ENCODE measurements at regions not wholly inside any gene's neighbourhood (a gene's known extent, or its start where the extent isn't known, plus 50 kb on each side); places are given as distances from the start of the nearest gene placed in this dataset.

DNA sequence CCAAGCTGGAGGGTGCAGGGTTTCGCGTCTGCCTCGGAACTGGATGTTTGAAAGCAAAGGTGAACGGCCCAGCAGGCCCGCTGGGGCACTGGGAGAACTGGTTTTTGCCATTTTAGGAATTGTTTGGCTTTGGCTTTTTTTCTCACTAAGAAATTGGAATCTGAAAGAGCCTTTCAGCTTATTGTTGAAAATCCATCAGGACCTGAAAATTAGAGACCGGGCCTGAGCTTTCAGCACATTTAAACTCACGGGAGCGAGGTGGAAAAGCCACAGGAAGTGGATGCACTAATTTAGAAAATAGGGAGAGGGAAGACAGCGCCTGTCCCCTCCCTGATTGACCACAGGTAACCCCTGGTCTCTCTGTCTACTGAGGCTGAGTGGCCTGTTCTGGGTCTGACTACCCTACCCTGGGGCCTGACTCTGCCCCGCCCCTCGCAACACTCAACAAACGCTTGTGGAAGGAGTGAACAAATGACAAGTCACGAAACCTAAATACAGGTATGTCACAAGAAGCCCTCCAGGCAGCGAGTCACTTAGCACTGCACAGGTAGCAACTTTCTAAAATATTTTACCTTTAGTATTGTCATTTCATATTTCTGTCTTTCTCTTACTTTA is 100.3 kb upstream of the MBOAT2 start:
- no peak for DNase-seq

DNA sequence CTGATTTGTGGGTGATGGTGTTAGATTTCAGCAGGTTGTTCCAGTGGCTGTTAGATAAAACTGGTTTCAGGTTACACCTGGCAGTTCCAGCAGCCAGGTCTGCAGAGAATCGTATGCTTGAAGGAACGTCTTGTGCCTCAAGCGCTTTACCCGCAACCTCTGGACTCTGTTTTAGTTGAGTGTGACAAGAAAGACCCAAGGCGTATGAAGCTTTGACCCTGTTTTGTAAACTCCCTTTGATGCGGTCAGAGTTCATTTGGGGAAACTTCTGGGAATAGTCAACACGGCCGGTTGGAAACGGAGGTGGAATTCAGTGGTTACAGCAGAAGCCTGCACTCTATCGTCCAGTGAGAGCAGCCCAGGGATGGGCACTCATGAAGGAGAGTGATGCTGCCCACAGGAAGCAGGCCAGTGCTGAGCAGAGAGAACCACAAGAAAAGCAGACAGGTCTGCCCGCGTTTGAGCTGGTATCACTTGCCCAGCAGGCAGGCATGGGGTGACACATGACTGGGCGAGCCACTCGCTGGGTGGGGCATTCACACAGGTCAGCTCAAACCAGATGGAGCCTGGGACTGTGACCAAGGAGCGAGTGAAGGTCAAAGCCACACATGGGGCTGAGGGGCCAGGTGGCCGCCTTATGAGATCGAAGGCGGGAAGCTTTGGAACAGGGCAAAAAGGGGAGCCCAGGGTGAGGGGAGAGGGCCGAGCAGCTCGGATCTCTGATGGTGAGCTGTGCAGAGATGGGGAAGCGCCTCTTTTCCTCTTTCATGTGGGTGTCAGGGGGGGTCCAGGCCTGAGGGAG is 99.6 kb upstream of the MBOAT2 start:
- DNase-seq, result no peak

DNA sequence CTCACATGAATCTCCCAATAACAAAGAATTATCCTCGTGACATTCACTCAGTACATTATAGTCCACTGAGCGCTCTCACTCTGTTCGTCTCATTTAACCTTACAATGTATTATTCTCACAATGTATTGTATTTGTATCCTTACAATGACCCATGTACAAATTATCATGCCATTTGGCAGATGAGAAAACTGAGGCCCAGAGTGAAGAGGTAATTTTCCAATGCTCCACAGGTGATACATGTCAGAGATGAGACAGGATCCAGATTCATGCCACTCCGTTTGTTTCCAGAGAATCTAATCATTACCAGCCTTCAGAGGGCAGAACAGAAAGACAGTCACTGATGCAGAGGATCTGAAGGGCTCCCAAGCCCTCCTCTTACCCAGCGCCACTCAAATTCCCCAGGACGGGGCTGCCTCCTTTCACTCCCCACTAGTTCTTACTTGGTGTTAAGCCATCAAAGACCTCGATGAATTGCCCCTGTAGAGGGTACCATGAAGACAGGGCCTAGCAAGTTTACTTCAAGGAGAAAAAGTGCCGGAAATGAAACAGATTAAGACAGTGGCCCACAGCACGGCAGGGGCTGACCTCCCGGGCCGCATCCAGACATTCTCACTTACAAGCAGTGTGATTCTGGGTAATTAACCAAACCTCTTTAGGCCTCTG is 98.4 kb upstream of the MBOAT2 start:
- no peak for DNase-seq

DNA sequence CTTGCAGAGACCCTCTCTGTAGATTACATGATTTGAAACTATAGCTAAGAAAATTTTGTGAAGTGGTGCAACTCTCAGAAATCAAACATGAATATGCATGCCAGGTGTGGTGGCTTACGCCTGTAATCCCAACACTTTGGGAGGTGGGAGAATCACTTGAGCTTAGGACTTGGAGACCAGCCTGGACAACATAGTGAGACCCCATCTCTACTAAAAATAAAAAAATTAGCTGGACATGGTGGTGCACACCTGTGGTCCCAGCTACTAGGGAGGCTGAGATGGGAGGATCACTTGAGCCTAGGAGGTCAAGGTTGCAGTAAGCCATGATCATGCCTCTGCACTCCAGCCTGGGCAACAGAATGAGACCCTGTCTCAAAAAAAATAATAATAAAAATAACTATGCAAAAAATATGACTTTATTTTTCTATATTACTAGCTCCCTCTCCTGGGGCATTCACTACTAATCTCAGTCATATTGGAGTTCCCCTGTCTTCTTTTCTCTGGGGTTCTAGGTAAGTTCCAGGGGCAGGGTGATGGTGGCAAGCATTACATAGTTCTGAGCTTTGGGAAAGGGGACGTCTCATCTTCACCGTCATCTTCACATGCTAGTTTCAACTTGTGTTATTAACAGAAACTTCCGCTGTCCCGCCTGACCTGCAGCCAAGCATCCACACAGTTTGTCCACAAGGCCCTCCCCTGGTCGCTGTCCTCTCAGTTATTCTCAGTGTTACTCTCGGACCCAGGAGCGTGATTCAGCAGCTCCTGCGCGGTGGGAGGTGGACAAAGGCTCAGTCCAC is 96.8 kb upstream of the MBOAT2 start:
- no peak for DNase-seq

DNA sequence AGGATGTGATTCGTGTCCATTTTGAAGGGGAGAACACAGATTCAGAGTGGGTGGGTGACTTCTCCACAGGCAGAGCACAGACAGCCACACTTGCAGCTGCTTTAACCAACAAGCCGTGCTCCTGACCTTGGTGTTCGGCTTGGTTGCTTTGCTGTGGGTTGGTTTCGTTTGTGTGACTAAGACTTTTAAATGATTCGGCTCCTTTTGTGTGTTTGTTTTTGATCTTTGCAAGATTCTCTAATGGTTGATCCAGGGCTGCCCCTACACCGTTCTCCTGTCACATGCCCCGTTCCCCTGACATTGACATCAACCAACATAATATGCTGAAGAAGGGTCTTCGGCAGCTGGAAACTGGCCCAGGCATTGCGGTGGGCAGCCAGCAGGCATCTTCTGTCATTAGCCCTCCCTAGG is 95.9 kb upstream of the MBOAT2 start:
- DNase-seq, result peak; percentile 11 to 17

DNA sequence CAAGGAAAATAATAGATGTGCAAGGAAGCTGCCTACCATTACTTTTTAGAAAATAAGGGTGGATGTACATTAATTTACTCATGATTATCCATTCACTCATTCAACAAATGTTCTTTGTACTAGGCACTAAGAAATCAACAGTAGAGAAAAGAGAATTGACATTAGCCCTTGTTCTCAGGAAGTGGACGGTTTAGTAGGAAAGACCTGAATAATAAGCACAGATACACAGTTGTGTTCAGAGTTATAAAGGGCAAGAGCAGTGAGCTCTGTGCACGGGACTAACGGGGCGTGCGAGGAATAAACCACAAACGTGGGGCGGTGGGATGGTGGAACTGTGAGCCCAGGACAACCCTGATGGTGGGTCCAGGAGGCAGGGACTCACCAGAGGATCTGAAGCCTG is 94.4 kb upstream of the MBOAT2 start:
- no peak for DNase-seq

DNA sequence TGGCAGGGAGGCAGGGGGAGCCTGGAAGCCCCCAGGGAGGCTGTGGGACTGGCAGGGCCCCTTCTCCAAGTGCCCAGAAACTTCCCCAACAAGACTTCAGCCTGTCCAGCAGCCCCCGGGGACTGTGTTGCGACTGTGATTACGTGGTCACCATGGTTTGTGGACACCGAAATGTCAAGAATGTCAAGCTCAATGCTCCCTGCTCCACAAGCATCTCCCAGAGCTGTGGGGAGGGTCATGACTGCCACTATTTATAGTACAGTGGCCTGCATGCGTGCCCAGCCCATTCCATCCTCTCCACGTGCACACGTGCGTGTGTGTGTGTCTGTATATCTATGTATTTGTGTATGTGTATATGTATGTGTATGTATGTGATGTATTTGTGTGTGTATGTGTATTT is 93.8 kb upstream of the MBOAT2 start:
- DNase-seq, result no peak

DNA sequence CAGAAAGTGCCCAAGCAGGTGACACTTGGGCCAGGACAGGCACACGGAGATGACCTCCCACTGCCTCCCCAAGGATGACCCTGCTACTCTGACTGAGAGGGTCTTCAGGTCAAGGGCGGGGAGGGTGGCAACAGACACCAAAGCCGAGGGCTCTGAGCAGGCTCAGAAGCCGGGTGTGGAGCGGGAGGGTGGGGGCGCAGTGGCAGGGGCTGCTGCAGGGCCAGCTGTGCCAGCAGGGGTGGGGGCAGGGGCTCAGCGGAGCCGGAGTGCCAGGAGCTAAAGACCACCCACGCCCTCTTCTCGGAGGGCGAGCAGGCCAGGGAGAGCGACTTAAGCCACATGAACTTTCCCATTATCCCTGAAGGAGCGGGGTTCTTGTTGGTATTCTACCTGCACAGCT is 93.3 kb upstream of the MBOAT2 start:
- no peak for DNase-seq

DNA sequence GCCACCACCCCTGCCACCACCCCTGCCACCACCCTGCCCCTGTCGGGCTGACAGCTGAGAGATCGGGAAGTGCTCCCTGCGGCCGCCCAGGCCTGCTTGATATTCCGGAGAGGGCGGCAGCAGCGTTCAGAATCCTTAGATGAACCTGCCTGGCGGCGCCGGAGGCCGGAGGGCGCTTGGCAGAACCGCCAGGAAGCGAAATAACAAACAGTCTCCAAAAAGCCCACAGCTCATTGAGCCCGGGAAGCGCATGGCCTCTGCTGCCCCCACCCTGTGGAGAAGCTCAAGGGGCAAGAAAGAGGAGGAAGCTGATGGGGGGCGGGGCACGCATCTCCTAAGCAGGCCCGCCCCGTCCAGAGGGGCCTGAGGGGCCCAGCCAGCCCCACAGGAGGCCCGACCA is 92.2 kb upstream of the MBOAT2 start:
- no peak for DNase-seq

DNA sequence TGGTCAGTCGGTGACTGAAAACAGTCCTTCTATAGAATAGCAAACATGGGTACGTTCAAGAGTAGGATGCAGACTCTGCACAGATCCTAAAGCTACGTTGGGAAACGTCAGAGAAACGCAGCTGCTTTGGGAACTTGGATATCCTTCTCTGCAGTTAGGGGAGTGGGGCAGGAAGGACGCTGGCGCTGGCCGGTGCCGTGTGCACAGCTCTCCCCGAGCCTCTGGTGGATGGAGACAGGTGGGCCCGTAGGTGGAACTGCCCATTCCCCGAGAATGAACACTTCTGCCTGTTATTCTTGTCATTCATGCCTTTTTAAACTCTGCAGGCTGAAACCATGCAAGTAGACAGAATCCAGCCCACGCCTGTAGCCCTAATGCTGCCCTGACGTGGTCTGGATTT is 91.7 kb upstream of the MBOAT2 start:
- DNase-seq, result no peak

DNA sequence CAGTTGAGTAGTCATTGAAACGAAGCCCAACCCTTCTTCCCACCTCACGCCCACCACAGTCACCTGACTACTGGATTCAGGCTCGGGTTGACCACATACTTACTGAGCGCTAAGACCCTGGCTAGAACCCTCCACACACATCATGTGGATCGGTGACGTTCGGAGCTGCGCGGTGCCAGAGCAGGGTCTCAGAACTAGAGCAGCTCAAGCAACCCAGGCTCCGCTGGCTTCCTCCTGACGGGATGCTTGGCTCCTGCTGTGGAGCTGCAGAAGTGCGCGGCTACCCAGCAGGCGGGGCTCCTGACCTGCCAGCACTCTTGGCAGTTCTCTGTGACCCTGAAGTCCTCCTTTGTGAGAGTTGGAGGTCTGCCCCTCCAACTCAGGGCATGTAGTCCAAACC is 90.6 kb upstream of the MBOAT2 start:
- no peak for DNase-seq

DNA sequence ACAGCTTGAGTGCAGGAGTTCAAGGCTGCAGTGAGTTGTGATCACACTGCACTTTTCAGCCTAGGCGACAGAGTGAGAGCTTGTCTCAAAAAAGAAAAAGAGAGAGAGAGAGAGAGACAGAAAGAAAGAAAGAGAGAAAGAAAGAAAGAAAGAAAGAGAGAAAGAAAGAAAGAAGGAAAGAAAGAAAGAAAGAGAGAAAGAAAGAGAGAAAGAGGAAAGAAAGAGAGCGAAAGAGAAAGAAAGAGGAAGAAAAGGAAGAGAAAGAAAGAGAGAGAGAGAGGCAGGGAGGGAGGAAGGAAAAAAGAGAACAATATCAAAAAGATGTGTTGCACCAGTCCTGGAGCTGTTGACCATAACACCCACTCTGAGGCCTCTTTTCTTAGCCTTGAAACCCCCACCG is 89.8 kb upstream of the MBOAT2 start:
- DNase-seq, result no peak

DNA sequence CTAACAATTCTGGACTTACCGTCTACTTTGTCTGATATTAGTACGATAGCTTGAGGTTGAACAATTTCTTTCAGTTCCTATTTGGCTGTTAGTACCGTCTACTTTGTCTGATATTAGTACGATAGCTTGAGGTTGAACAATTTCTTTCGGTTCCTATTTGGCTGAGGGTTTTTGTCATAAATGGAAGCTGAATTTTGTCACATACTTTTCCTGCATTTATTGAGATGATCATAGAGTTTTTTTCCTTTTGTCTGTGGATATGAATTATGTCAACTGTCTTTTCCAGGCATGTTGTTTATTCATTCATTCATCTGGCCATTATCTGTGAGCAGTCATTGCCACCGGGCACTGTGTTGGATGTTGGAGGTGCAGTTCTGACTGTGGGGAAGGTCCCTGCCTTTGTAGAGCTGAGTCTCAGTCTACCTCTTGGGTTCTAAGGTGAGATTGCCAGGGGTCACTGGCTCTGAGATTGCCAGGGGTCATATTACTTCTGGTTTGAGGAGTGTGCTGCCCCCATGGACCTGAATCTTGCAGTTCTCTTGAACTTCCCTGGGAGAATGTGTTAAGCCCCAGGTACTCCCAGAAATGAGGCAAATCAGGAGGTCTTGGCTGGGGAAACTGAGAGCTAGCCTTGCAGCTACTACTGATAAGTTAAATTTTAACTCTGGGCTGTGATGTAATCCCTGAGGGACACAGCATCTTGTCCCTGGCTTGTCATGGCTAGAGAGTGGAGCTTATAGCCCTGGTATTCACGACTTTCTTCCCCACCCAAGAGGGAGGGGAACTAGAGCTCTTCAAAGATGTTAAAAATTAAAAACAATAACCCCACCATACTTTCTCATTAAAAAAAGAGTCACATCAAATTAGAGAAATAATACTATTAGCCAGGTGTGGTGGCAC is 89.1 kb upstream of the MBOAT2 start:
- no peak for DNase-seq

DNA sequence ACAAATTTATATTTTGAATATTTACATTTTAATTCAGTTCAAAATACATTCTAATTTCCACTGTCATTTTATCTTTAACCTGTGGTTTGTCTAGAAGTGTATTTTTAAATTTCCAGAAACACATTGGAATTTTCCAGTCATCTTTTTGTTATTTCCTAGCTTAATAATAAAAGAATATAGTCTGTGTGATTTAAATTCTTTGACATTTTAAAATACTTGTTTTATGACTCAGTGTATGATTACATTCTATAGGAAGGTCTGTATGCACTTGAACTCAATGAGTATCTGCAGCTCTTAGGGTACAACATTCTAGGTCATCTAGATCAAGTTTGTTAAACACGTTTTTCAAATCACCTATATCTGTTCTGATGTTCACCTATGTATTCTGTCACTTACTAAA is 88.3 kb upstream of the MBOAT2 start:
- no peak for DNase-seq

DNA sequence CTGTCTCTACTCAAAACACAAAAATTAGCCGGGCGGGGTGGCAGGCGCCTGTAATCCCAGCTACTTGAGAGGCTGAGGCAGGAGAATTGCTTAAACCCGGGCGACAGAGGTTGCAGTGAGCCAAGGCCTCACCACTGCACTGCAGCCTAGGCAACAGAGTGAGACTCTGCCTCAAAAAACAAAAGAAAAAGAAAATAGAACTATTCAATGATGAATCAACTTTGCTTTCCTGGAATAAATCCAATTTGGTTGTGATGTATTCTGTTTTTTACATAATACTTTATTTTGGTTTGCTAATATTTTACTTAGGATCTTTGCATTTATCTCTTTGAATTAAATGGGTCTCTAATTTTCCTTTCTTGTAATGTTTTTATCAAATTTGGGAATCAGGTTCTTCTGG is 86.3 kb upstream of the MBOAT2 start:
- no peak for DNase-seq

DNA sequence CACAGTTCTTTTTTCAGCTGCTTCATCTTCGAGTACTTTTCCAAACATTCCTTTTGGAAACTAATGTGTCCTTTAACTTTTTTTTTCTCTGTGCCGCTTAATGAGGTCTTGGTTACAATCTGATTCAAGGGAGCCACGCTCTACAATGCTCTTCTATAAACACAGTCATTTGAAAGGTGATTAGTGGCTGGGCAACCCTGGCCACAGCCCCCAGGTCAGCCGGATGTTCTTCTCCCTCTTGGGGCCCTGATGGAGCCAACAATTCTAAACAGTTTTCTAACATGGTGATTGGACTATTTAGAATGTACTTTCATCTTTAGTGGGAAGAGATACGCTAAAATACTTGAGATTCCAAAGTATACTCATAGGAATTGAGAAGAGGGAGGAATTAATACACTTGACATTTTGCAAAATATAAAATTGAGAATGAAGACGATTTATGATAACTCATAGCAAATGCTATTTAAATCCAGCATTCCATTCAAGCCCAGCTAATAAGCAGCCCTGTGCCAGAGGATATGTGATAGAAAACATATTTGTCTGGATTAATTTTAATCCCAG is 83.7 kb upstream of the MBOAT2 start:
- no peak for DNase-seq

DNA sequence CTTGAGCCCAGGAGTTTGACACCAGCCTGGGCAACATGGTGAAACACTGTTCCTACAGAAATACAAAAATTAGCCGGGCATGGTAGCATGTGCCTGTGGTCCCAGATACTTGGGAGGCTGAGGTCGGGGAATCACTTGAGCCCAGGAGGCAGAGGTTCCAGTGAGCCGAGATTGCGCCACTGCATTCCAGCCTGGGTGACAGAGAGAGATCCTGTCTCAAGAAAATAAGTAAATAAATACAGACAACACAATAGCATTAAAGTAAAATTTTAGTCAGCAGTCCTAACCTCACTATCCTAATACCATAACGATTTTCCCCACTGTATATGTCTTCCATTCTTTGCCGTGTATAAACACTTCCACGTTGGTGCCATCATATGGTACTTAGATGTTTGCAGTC is 83.0 kb upstream of the MBOAT2 start:
- no peak for DNase-seq

DNA sequence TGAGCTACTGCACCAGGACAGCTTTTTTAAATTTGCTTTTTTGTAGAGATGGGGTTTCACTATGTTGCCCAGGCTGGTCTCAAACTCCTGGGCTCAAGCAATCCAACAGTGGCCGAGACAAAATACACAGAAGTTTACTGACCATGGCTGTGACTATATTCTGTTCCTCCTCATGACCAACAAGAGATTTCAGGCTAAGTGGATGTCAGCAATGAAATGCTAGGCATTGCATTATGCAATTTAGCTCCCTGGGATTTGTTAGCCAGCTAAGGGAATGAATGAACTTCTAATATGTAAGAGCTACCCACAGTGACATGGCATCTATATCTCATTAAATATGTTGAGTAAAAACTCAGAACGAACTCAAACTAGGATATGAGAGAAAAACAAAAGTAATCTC is 81.9 kb upstream of the MBOAT2 start:
- DNase-seq, result no peak

DNA sequence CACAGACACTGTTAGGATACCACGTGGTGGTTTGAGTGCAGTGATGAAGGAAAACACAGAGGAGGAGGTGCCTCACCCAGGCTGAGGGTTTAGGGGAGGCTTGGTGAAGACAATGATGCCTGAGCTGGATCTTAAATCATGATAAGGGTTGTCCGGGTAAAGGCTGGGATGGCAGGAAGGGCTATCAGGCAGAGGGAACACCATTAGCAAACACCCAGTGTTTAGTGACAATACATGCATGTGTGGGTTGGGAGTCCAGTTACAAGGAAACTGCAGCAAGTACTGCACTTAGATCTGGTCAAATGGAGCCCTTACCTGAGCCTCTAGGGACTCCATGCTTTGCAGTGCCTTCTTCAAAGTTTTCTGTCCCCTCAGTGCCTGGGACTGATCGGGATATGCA is 79.8 kb upstream of the MBOAT2 start:
- DNase-seq, result no peak

DNA sequence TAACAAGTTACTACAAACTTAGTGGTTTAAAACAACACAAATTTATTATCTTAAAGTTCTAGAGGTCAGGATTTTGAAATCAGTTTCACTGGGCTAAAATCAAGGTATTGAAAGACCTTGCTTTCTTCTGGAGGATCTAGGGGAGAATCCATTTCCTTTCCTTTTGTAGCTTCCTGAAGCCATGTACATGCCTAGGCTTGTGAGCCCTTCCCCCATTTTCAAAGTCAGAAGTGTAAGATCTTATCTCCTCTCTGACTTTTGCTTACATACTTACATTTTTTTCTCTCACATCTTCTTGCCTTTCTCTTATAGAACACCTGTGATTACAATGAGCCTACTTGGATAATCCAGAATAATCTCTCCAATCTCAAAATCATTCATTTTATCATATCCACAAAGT is 78.7 kb upstream of the MBOAT2 start:
- no peak for DNase-seq

DNA sequence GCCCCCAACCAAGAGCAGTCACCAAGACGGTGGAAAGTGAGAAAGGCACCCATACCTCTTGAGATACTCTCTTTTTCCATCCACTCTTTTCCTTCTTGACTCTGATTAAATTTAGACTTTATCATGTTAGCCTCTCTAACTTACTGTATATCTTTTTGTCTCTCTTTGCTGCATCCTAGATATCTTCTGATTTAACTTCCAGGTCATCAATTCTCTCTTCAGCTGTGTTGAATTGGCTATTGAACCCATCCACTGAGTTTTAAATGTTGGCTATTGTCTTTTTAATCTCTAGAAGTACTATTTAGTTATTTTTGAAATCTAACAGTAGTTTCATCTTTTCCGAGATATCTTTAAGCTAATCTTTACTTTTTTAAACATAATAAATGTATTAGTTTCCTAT is 78.3 kb upstream of the MBOAT2 start:
- no peak for DNase-seq

DNA sequence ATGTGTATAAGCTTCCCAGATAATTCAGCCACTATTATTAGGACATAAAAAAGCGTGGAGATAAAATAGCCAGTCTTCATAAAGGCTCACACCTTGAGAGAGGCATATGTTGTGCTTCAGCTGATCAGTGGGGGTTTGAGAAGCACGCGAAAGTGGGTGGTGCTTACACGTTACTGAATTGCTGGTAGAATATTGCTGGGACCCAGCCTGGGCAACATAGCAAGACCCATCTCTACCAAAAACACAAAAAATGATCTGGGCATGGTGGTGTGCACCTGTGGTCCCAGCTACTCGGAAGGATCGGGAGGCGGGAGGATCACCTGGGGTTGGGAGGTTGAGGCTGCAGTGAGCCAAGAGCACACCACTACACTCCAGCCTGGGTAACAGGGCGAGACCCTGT is 74.9 kb upstream of the MBOAT2 start:
- DNase-seq, result no peak
